22Rv1 (cell line): ENCODE measurements at regions not wholly inside any gene's neighbourhood (a gene's known extent, or its start where the extent isn't known, plus 50 kb on each side); places are given as distances from the start of the nearest gene placed in this dataset.

Source experiments
- ZFX ChIP-seq: fragments of 450-650 bp; IDR thresholded peaks from 2 replicates; pipeline ENCODE4 v1.6.1; 2017; ENCODE audit warnings: antibody characterized with exemption, borderline replicate concordance
- TF ChIP-seq, protein P1 (sequence below): fragments of 450-650 bp; IDR thresholded peaks from 2 replicates; pipeline ENCODE4 v1.5.1; 2017; ENCODE audit warnings: mild to moderate bottlenecking

DNA sequence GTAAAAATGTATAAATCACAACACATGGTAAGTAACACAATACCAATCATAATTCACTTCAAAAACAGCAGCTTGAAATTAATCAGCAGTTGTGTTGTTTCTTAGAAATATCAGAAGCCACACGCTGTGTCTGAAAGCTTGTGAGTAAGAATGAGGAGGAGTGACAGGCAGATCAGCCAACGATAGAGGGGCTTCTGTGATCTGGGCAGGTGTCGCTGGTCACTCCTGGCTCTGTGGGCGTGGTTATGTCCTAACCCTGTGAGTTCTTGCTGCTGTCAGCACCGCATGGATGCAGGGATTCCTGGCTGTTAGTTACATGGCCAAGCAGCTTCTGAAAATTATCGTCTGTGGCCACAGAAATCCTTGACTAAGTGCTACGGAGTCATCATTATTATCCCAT, 123.4 kb downstream of the SLC25A47 start:
- TF ChIP-seq, protein P1, sequence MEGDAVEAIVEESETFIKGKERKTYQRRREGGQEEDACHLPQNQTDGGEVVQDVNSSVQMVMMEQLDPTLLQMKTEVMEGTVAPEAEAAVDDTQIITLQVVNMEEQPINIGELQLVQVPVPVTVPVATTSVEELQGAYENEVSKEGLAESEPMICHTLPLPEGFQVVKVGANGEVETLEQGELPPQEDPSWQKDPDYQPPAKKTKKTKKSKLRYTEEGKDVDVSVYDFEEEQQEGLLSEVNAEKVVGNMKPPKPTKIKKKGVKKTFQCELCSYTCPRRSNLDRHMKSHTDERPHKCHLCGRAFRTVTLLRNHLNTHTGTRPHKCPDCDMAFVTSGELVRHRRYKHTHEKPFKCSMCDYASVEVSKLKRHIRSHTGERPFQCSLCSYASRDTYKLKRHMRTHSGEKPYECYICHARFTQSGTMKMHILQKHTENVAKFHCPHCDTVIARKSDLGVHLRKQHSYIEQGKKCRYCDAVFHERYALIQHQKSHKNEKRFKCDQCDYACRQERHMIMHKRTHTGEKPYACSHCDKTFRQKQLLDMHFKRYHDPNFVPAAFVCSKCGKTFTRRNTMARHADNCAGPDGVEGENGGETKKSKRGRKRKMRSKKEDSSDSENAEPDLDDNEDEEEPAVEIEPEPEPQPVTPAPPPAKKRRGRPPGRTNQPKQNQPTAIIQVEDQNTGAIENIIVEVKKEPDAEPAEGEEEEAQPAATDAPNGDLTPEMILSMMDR: no peak
- no peak for TF ChIP-seq ZFX
